NCI-H1694 (cell line): ENCODE measurements at regions not wholly inside any gene's neighbourhood (a gene's known extent, or its start where the extent isn't known, plus 50 kb on each side); places are given as distances from the start of the nearest gene placed in this dataset.

Source experiments
- DNase-seq: peaks from one replicate; lab custom pipeline; 2025; lab: John Stamatoyannopoulos, UW

- DNase-seq: no peak
Observed at GRCh38 chr9:108239696-108240321, 616.0 kb downstream of the ACTL7B start.

- no peak for DNase-seq
Observed at GRCh38 chr9:108235609-108236008, 620.2 kb downstream of the ACTL7B start.

GRCh38 chr9:108234811-108235210 is 621.0 kb downstream of the ACTL7B start:
- DNase-seq: no peak

GRCh38 chr9:108225149-108225800 is 630.5 kb downstream of the ACTL7B start:
- DNase-seq: no peak

- DNase-seq: peak; percentile 57
Observed at GRCh38 chr9:108224716-108225115, 631.1 kb downstream of the ACTL7B start.

- no peak for DNase-seq
Observed at GRCh38 chr9:108219664-108220063, 636.1 kb downstream of the ACTL7B start.

- no peak for DNase-seq
Observed at GRCh38 chr9:108217431-108218349, 638.1 kb downstream of the ACTL7B start.

- DNase-seq: no peak
Observed at GRCh38 chr9:108213511-108213910, 642.3 kb downstream of the ACTL7B start.

- no peak for DNase-seq
Observed at GRCh38 chr9:108212184-108212583, 643.6 kb downstream of the ACTL7B start.

GRCh38 chr9:108211411-108211955 is 644.3 kb downstream of the ACTL7B start:
- DNase-seq: no peak

- DNase-seq: no peak
Observed at GRCh38 chr9:108209132-108209685, 646.6 kb downstream of the ACTL7B start.

GRCh38 chr9:108207561-108208165 is 648.1 kb downstream of the ACTL7B start:
- DNase-seq: no peak

GRCh38 chr9:108205276-108205675 is 650.5 kb downstream of the ACTL7B start:
- no peak for DNase-seq

GRCh38 chr9:108197899-108198298 is 657.9 kb downstream of the ACTL7B start:
- DNase-seq: no peak

GRCh38 chr9:108197008-108197365 is 658.8 kb downstream of the ACTL7B start:
- DNase-seq: no peak

- no peak for DNase-seq
Observed at GRCh38 chr9:108196332-108197007, 659.3 kb downstream of the ACTL7B start.

- DNase-seq: no peak
Observed at GRCh38 chr9:108194154-108194553, 661.6 kb downstream of the ACTL7B start.

GRCh38 chr9:108193026-108193710 is 662.6 kb downstream of the ACTL7B start:
- DNase-seq: no peak

- DNase-seq: no peak
Observed at GRCh38 chr9:108191065-108191464, 664.7 kb downstream of the ACTL7B start.

- DNase-seq: no peak
Observed at GRCh38 chr9:108188976-108189375, 666.8 kb downstream of the ACTL7B start.

- DNase-seq: no peak
Observed at GRCh38 chr9:108188482-108188881, 667.3 kb downstream of the ACTL7B start.
